Progenitor cell of endocrine pancreas (in vitro differentiated cells): ENCODE measurements at regions not wholly inside any gene's neighbourhood (a gene's known extent, or its start where the extent isn't known, plus 50 kb on each side); places are given as distances from the start of the nearest gene placed in this dataset.

Source experiments
- DNase-seq: peaks from one replicate; pipeline ENCODE4 v3.0.0; 2021; ENCODE audit warnings: low spot score; ENCODE audit not compliant: unreplicated experiment
- H3K27ac Mint-ChIP-seq: 2 replicates; pipeline ENCODE4 v1.8.0; 2021; ENCODE audit warnings: mild to moderate bottlenecking, moderate library complexity, mixed read lengths
- H3K27me3 Mint-ChIP-seq: 2 replicates; pipeline ENCODE4 v1.8.0; 2021; ENCODE audit warnings: mixed read lengths
- H3K36me3 Mint-ChIP-seq: 2 replicates; pipeline ENCODE4 v1.8.0; 2022; ENCODE audit warnings: mixed read lengths; ENCODE audit not compliant: insufficient read depth
- H3K4me1 Mint-ChIP-seq: 2 replicates; pipeline ENCODE4 v1.8.0; 2021; ENCODE audit warnings: low read depth, mixed read lengths
- H3K4me3 Mint-ChIP-seq: 2 replicates; pipeline ENCODE4 v1.8.0; 2021; ENCODE audit warnings: low read depth, mild to moderate bottlenecking, moderate library complexity, mixed read lengths
- H3K9me3 Mint-ChIP-seq: 2 replicates; pipeline ENCODE4 v1.8.0; 2021; ENCODE audit warnings: low read depth, mixed read lengths
- CTCF ChIP-seq: fragments of 200-600 bp; sonication (generic); IDR thresholded peaks from one replicate; pipeline ENCODE4 v1.5.0; 2021; ENCODE audit warnings: antibody characterized with exemption, mild to moderate bottlenecking; ENCODE audit not compliant: unreplicated experiment

GRCh38 chr3:24818055-24818454 is 323.4 kb upstream of the THRB start:
- H3K36me3 Mint-ChIP-seq, result no peaks in the 10 kb centered on the region
- no peaks in the 10 kb centered on the region for H3K9me3 Mint-ChIP-seq
- H3K27me3 Mint-ChIP-seq, result no peaks in the 10 kb centered on the region
- no peak for TF ChIP-seq CTCF
- H3K4me3 Mint-ChIP-seq, result no peak overlapping the region
- H3K27ac Mint-ChIP-seq, result no peak overlapping the region
- no peak for DNase-seq
- no peaks in the 10 kb centered on the region for H3K4me1 Mint-ChIP-seq

DNA sequence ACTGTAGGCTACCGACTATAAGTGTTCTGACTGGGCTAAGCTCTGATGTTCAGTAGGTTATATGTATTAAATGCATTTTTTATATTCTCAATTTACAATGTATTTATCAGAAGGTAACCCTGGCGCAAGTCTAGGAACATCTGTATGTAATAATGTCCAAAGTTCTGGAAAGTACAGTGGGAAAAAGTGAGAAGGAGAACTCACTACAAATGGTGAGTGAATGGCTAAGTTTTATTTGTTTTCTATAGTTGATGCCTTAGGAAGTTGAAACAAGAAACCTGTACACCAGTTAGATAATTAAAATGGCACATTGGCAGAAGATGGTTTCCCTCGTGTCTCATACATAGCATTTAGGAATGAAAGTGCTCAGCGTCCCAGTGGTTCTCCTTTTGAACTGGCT is 333.4 kb upstream of the THRB start:
- no peaks in the 10 kb centered on the region for H3K9me3 Mint-ChIP-seq
- H3K4me3 Mint-ChIP-seq, result no peak overlapping the region
- peaks cover 71% of the 10 kb centered on the region for H3K27me3 Mint-ChIP-seq
- TF ChIP-seq CTCF, result no peak
- peaks cover 10% of the 10 kb centered on the region for H3K4me1 Mint-ChIP-seq
- no peak overlapping the region for H3K27ac Mint-ChIP-seq
- no peaks in the 10 kb centered on the region for H3K36me3 Mint-ChIP-seq
- no peak for DNase-seq

DNA sequence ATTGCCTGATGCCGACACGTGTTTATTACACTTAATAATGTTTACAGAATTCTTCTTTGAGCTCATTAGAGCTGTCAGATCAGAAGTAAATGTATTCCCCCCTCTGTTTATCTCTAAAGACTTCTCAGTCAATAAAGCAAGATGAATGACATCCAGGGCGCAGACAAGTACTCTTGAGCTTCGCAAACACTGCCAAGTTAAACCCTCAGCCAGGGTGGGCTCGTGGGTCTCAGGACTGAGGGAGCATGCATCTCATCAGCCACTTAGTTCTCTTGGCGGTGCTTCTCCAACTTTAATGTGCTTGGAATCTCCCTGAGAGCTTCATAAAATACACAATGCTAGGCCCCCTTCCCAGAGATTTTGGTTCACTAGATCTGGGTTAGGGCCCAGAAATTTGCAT is 333.9 kb upstream of the THRB start:
- peaks cover 77% of the 10 kb centered on the region for H3K27me3 Mint-ChIP-seq
- H3K27ac Mint-ChIP-seq, result no peak overlapping the region
- H3K4me3 Mint-ChIP-seq, result peak overlapping the region; percentile 59
- H3K36me3 Mint-ChIP-seq, result no peaks in the 10 kb centered on the region
- DNase-seq, result no peak
- peaks cover 10% of the 10 kb centered on the region for H3K4me1 Mint-ChIP-seq
- no peak for TF ChIP-seq CTCF
- H3K9me3 Mint-ChIP-seq, result no peaks in the 10 kb centered on the region

DNA sequence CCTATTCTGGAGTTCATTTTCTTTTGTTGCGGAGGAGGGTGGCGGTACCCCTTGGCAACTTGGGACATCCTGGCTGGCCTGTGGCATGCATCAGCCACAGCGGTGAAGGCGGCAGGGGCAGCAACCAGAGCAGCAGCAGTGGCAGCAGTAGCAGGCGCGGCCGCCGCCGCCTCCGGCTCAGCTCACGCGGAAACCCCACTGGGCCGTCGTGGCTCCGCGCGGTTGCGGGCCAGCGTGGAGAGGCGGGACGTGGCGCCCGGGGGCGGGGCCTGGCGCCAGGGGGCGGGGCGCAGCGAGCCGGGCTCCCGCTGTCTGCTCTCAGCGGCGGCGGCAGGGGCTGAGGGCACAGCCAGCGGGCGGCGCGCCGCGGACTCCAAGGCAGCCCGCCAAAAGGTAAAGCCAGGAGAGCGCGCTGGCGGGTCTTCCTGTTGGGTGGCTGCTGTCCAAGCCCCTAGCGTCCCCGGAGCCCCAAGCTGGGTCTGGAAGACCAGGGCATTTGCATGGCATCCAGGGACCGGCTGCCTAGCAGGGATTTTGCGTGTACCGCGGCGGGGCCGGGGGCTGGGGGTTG is 334.4 kb upstream of the THRB start:
- Mint-ChIP-seq H3K4me1 (peaks cover 10% of the 10 kb centered on the region), H3K4me3 (peak overlapping the region; percentile 72), H3K27me3 (peaks cover 75% of the 10 kb centered on the region), H3K36me3 (no peaks in the 10 kb centered on the region), H3K27ac (no peak overlapping the region), H3K9me3 (no peaks in the 10 kb centered on the region)
- peak; percentile 53 for DNase-seq
- no peak for TF ChIP-seq CTCF

DNA sequence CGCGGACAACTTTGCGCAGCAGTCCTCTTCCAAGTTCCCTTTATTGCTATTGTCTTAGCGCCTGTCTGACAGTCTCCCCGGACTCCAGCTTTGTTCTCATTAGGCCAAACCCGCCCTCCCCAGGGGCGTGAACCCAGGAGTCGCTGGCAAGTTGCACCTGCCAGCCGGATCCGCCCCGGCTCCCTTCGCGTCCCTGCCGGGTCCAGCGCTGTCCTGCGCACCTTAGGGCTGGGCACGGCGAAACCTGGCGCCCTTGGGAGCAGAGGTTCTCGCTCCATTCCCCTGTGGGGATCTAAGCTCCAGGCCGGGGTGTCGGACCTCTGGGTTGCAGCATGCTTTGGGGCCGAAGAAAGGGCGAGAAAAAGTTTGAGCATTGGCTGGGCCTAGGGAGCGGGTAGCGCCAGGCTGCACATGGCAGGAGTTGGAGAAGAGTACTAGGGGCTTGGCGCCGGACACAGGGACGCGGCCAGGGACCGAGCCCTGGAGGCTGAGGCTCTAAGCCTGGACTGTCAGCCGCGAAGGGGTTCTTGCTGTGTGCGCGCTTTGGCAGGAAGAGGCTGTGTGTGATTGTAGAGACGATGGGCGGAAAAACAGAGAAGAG is 335.1 kb upstream of the THRB start:
- H3K36me3 Mint-ChIP-seq, result no peaks in the 10 kb centered on the region
- peaks cover 10% of the 10 kb centered on the region for H3K4me1 Mint-ChIP-seq
- no peak overlapping the region for H3K27ac Mint-ChIP-seq
- peak; percentile 11 for DNase-seq
- TF ChIP-seq CTCF, result no peak
- H3K4me3 Mint-ChIP-seq, result peak overlapping the region; percentile 72
- H3K27me3 Mint-ChIP-seq, result peaks cover 78% of the 10 kb centered on the region
- no peaks in the 10 kb centered on the region for H3K9me3 Mint-ChIP-seq
